ENCODE measurements at regions not wholly inside any gene's neighbourhood (a gene's known extent, or its start where the extent isn't known, plus 50 kb on each side); places are given as distances from the start of the nearest gene placed in this dataset.
"Not testable (repeated sequence)": the region's sequence is repeated elsewhere in the genome, so short reads cannot be mapped to it uniquely, and the experiment has no call there.

GRCh38 chr4:65265526-65265925, 404.8 kb downstream of the EPHA5 start:
- Histone ChIP-seq H3K4me1 (ENCODE audit: control insufficient read depth, insufficient read depth, low read length) (no peaks in the 10 kb centered on the region), H3K27ac (ENCODE audit: low read depth, low read length) (no peak overlapping the region), H3K36me3 (ENCODE audit: control insufficient read depth, insufficient read depth, low read length) (no peaks in the 10 kb centered on the region), H3K4me3 (ENCODE audit: low read depth, low read length) (no peak overlapping the region), H3K9me3 (ENCODE audit: control insufficient read depth, insufficient read depth, low read length) (no peaks in the 10 kb centered on the region), H3K27me3 (ENCODE audit: control insufficient read depth, insufficient read depth, low read length) (no peaks in the 10 kb centered on the region)
- DNase-seq (ENCODE audit: low read depth in 4 of 6, low spot score in 6 of 6), result no peak

GRCh38 chr4:65259296-65259695, 411.0 kb downstream of the EPHA5 start:
- Histone ChIP-seq H3K27me3 (ENCODE audit: control insufficient read depth, insufficient read depth, low read length) (no peaks in the 10 kb centered on the region), H3K4me1 (ENCODE audit: control insufficient read depth, insufficient read depth, low read length) (no peaks in the 10 kb centered on the region), H3K4me3 (ENCODE audit: low read depth, low read length) (no peak overlapping the region), H3K36me3 (ENCODE audit: control insufficient read depth, insufficient read depth, low read length) (no peaks in the 10 kb centered on the region), H3K9me3 (ENCODE audit: control insufficient read depth, insufficient read depth, low read length) (no peaks in the 10 kb centered on the region), H3K27ac (ENCODE audit: low read depth, low read length) (no peak overlapping the region)
- no CpG with 5 or more reads among the region's 3 CpGs for WGBS (ENCODE audit: insufficient coverage)
- peak in 1 of 6 donors; percentile 32 for DNase-seq (ENCODE audit: low read depth in 4 of 6, low spot score in 6 of 6)

GRCh38 chr4:65250916-65251315, 419.4 kb downstream of the EPHA5 start:
- Histone ChIP-seq H3K27me3 (ENCODE audit: control insufficient read depth, insufficient read depth, low read length) (no peaks in the 10 kb centered on the region), H3K27ac (ENCODE audit: low read depth, low read length) (no peak overlapping the region), H3K9me3 (ENCODE audit: control insufficient read depth, insufficient read depth, low read length) (no peaks in the 10 kb centered on the region), H3K36me3 (ENCODE audit: control insufficient read depth, insufficient read depth, low read length) (no peaks in the 10 kb centered on the region), H3K4me3 (ENCODE audit: low read depth, low read length) (no peak overlapping the region), H3K4me1 (ENCODE audit: control insufficient read depth, insufficient read depth, low read length) (no peaks in the 10 kb centered on the region)
- no peak for DNase-seq (ENCODE audit: low read depth in 4 of 6, low spot score in 6 of 6)
- WGBS (ENCODE audit: insufficient coverage), result 100% methylated on average over 2 of the region's 2 CpGs

- Histone ChIP-seq H3K36me3 (ENCODE audit: control insufficient read depth, insufficient read depth, low read length) (no peaks in the 10 kb centered on the region), H3K9me3 (ENCODE audit: control insufficient read depth, insufficient read depth, low read length) (no peaks in the 10 kb centered on the region), H3K4me3 (ENCODE audit: low read depth, low read length) (no peak overlapping the region), H3K27me3 (ENCODE audit: control insufficient read depth, insufficient read depth, low read length) (no peaks in the 10 kb centered on the region), H3K27ac (ENCODE audit: low read depth, low read length) (no peak overlapping the region), H3K4me1 (ENCODE audit: control insufficient read depth, insufficient read depth, low read length) (no peaks in the 10 kb centered on the region)
- DNase-seq (ENCODE audit: low read depth in 4 of 6, low spot score in 6 of 6), result no peak
These were observed 421.2 kb downstream of the EPHA5 start for GRCh38 chr4:65249111-65249510.

GRCh38 chr4:65242156-65242846, 428.0 kb downstream of the EPHA5 start:
- no peak overlapping the region for H3K4me3 ChIP-seq (ENCODE audit: low read depth, low read length)
- no peaks in the 10 kb centered on the region for H3K36me3 ChIP-seq (ENCODE audit: control insufficient read depth, insufficient read depth, low read length)
- H3K4me1 ChIP-seq (ENCODE audit: control insufficient read depth, insufficient read depth, low read length), result no peaks in the 10 kb centered on the region
- no peak for DNase-seq (ENCODE audit: low read depth in 4 of 6, low spot score in 6 of 6)
- no peaks in the 10 kb centered on the region for H3K27me3 ChIP-seq (ENCODE audit: control insufficient read depth, insufficient read depth, low read length)
- no peak overlapping the region for H3K27ac ChIP-seq (ENCODE audit: low read depth, low read length)
- WGBS (ENCODE audit: insufficient coverage), result over 99% methylated on average over 12 of the region's 16 CpGs
- no peaks in the 10 kb centered on the region for H3K9me3 ChIP-seq (ENCODE audit: control insufficient read depth, insufficient read depth, low read length)

GRCh38 chr4:65241257-65241997, 428.9 kb downstream of the EPHA5 start:
- Histone ChIP-seq H3K27me3 (ENCODE audit: control insufficient read depth, insufficient read depth, low read length) (no peaks in the 10 kb centered on the region), H3K36me3 (ENCODE audit: control insufficient read depth, insufficient read depth, low read length) (no peaks in the 10 kb centered on the region), H3K4me3 (ENCODE audit: low read depth, low read length) (no peak overlapping the region), H3K4me1 (ENCODE audit: control insufficient read depth, insufficient read depth, low read length) (no peaks in the 10 kb centered on the region), H3K9me3 (ENCODE audit: control insufficient read depth, insufficient read depth, low read length) (no peaks in the 10 kb centered on the region), H3K27ac (ENCODE audit: low read depth, low read length) (no peak overlapping the region)
- 96% methylated on average over 26 of the region's 26 CpGs for WGBS (ENCODE audit: insufficient coverage)
- DNase-seq (ENCODE audit: low read depth in 4 of 6, low spot score in 6 of 6), result no peak

- WGBS (ENCODE audit: insufficient coverage), result 100% methylated on average over 1 of the region's 2 CpGs
- no peak overlapping the region for H3K4me3 ChIP-seq (ENCODE audit: low read depth, low read length)
- no peaks in the 10 kb centered on the region for H3K9me3 ChIP-seq (ENCODE audit: control insufficient read depth, insufficient read depth, low read length)
- DNase-seq (ENCODE audit: low read depth in 4 of 6, low spot score in 6 of 6), result peak in 3 of 6 donors; percentile 4 to 80 (median 14)
- no peaks in the 10 kb centered on the region for H3K4me1 ChIP-seq (ENCODE audit: control insufficient read depth, insufficient read depth, low read length)
- no peaks in the 10 kb centered on the region for H3K36me3 ChIP-seq (ENCODE audit: control insufficient read depth, insufficient read depth, low read length)
- H3K27ac ChIP-seq (ENCODE audit: low read depth, low read length), result no peak overlapping the region
- H3K27me3 ChIP-seq (ENCODE audit: control insufficient read depth, insufficient read depth, low read length), result no peaks in the 10 kb centered on the region
These were observed 436.2 kb downstream of the EPHA5 start for GRCh38 chr4:65234061-65234460.

GRCh38 chr4:65227628-65228027, 442.7 kb downstream of the EPHA5 start:
- no peak overlapping the region for H3K27ac ChIP-seq (ENCODE audit: low read depth, low read length)
- DNase-seq (ENCODE audit: low read depth in 4 of 6, low spot score in 6 of 6), result no peak
- no peaks in the 10 kb centered on the region for H3K27me3 ChIP-seq (ENCODE audit: control insufficient read depth, insufficient read depth, low read length)
- H3K4me1 ChIP-seq (ENCODE audit: control insufficient read depth, insufficient read depth, low read length), result no peaks in the 10 kb centered on the region
- H3K9me3 ChIP-seq (ENCODE audit: control insufficient read depth, insufficient read depth, low read length), result no peaks in the 10 kb centered on the region
- no peak overlapping the region for H3K4me3 ChIP-seq (ENCODE audit: low read depth, low read length)
- no peaks in the 10 kb centered on the region for H3K36me3 ChIP-seq (ENCODE audit: control insufficient read depth, insufficient read depth, low read length)

- WGBS (ENCODE audit: insufficient coverage), result no CpG with 5 or more reads among the region's 2 CpGs
These were observed 446.7 kb downstream of the EPHA5 start for GRCh38 chr4:65223601-65224000.

GRCh38 chr4:65223074-65223473, 447.2 kb downstream of the EPHA5 start:
- H3K27me3 ChIP-seq (ENCODE audit: control insufficient read depth, insufficient read depth, low read length); H3K4me1 ChIP-seq (ENCODE audit: control insufficient read depth, insufficient read depth, low read length); H3K4me3 ChIP-seq (ENCODE audit: low read depth, low read length); DNase-seq (ENCODE audit: low read depth in 4 of 6, low spot score in 6 of 6); H3K36me3 ChIP-seq (ENCODE audit: control insufficient read depth, insufficient read depth, low read length); H3K27ac ChIP-seq (ENCODE audit: low read depth, low read length); H3K9me3 ChIP-seq (ENCODE audit: control insufficient read depth, insufficient read depth, low read length): not testable (repeated sequence)
- WGBS (ENCODE audit: insufficient coverage), result 97% methylated on average over 6 of the region's 11 CpGs

More at GRCh38 chr4:65223601-65224000, 446.7 kb downstream of the EPHA5 start:
- H3K27ac ChIP-seq (ENCODE audit: low read depth, low read length), result no peak overlapping the region
- no peaks in the 10 kb centered on the region for H3K27me3 ChIP-seq (ENCODE audit: control insufficient read depth, insufficient read depth, low read length)
- H3K9me3 ChIP-seq (ENCODE audit: control insufficient read depth, insufficient read depth, low read length), result no peaks in the 10 kb centered on the region
- no peaks in the 10 kb centered on the region for H3K36me3 ChIP-seq (ENCODE audit: control insufficient read depth, insufficient read depth, low read length)
- DNase-seq (ENCODE audit: low read depth in 4 of 6, low spot score in 6 of 6), result no peak
- H3K4me1 ChIP-seq (ENCODE audit: control insufficient read depth, insufficient read depth, low read length), result no peaks in the 10 kb centered on the region
- H3K4me3 ChIP-seq (ENCODE audit: low read depth, low read length), result no peak overlapping the region
